GM12865 (cell line): ENCODE measurements at regions not wholly inside any gene's neighbourhood (a gene's known extent, or its start where the extent isn't known, plus 50 kb on each side); places are given as distances from the start of the nearest gene placed in this dataset.

Experiments used
- DNase-seq: peaks from one replicate; pipeline ENCODE4 v3.0.0; 2010; ENCODE audit warnings: low read depth
- H3K4me3 ChIP-seq: 2 replicates; pipeline ENCODE4 v1.5.1; 2011; ENCODE audit warnings: mild to moderate bottlenecking, low read depth, low read length, control low read depth
- TF ChIP-seq, protein P1 (sequence below): IDR thresholded peaks from 2 replicates; pipeline ENCODE4 v1.5.1; 2011; ENCODE audit warnings: low read length, control low read depth, low read depth, inconsistent platforms; ENCODE audit not compliant: insufficient read depth; ENCODE audit errors: missing control alignments

DNA sequence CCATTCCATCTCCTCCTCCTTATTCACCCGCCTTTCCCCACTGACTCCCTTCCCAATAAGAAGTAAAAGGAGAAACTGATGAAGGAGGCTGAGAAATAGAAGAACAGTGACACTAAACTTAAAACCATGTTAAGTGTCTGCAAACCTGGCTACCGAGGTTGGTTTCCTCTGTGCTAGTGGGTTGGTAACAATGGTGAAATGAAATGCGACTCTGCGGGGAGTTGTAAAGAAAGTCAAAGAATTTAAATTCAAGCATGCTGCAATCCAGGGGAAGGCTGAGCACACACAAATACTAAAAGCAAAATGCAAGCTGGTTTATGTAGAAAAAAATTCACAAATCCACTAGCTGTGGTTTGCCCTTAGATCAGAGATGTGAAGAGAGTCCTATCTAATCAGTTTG, 155.2 kb upstream of the PDE10A start:
- DNase-seq: no peak
- H3K4me3 ChIP-seq: no peak overlapping the region
- TF ChIP-seq, protein P1, sequence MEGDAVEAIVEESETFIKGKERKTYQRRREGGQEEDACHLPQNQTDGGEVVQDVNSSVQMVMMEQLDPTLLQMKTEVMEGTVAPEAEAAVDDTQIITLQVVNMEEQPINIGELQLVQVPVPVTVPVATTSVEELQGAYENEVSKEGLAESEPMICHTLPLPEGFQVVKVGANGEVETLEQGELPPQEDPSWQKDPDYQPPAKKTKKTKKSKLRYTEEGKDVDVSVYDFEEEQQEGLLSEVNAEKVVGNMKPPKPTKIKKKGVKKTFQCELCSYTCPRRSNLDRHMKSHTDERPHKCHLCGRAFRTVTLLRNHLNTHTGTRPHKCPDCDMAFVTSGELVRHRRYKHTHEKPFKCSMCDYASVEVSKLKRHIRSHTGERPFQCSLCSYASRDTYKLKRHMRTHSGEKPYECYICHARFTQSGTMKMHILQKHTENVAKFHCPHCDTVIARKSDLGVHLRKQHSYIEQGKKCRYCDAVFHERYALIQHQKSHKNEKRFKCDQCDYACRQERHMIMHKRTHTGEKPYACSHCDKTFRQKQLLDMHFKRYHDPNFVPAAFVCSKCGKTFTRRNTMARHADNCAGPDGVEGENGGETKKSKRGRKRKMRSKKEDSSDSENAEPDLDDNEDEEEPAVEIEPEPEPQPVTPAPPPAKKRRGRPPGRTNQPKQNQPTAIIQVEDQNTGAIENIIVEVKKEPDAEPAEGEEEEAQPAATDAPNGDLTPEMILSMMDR: no peak

DNA sequence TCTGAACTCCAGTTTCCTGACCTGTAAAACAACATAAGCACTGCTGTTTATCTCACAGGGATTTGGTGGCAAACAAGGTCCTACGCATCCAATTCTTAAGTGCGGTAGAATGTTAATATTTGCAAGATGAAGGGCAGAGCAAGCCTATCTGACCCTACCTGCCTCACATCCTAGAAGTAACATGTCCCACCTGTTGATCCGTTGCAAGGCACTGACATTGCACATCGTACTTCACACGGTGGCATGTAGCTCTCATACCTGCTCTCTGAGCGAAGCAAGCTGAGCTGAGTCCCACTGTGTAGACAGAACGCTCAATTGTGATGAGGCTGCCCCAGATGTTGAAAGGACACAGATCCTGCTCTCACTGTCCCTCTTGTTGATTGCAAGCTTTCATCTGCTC, 154.7 kb upstream of the PDE10A start:
- TF ChIP-seq, protein P1: no peak
- no peak for DNase-seq
- H3K4me3 ChIP-seq: no peak overlapping the region

DNA sequence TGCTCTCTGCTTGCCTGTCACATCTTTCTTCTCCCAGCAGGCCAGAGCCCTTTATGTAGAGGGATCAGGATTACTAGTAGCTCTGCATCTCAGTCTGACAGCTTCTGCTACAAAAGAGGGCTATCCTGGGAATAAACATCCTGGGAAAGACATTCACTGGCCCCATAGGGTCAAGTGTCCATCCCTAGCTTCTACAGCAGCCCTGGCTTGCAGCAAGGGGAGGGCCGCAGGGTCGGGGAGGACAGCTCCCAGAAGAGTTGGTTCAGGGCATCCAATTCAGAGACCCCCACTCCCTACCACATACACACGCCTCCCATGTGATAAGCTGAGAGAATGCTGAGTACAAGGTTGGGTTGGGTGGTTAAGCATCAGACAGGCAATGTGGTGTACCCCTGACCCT, 154.1 kb upstream of the PDE10A start:
- TF ChIP-seq, protein P1: no peak

DNA sequence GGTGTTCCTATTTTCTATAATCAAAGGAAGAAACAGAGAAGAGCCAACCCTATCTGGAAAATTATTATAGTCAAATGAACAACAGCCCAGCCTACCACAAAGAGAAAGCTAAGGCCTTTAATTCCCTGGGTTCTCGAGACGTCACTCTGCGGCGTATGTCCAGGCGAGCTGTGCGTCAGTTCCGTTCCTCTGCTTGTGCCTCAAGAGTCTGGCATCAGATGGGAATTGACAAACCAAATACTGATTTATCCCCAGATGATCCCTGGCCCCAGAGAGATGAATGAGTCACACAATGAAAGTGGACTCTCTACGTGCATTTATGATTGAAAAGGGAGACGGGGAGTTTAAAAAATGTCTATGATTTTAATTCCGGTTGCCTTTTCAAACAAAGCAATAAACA, 151.6 kb upstream of the PDE10A start:
- DNase-seq: no peak
- TF ChIP-seq, protein P1: no peak
- H3K4me3 ChIP-seq: no peak overlapping the region

More for the DNA sequence above, 154.1 kb upstream of the PDE10A start:
- DNase-seq: no peak
- no peak overlapping the region for H3K4me3 ChIP-seq

DNA sequence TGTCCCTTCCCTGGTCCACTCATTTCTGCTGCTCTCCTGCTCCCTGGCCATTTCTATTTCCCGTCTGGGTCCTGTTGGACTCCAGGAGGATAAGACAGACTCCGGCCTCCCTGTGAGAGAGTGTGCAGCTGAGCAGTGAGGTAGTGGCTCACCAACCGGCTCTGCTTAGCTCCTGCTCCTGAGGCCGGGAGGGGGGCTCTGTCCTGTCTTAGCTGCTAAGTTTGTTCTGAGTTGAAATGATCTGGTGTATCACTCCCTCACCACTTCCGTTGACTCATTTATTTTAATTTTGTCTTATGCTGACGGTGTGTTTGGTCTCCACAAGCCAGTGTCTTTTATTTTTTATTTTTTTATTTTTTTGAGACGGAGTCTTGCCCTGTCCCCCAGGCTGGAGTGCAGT, 148.5 kb upstream of the PDE10A start:
- TF ChIP-seq, protein P1: no peak
- no peak overlapping the region for H3K4me3 ChIP-seq
- no peak for DNase-seq

DNA sequence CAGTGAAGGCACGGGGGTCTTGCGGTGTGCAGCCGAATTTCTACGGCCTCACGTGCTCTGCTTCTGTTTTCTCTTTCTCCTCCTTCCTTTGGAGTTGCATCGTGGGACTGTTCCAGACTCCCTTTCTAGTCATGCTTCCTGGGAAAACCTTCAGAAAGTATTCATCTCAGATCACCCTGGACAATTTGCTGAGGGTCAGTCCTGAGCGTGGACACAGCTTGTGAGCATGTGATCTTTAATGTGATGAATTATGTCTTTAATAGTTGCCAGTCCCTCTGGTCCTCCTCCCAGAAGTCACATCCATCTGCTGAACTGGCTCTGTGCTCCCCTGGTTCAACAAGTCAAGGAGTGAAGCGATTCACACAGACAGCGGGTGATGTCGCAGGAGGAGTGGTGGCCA, 145.0 kb upstream of the PDE10A start:
- TF ChIP-seq, protein P1: no peak
- H3K4me3 ChIP-seq: no peak overlapping the region
- DNase-seq: no peak

DNA sequence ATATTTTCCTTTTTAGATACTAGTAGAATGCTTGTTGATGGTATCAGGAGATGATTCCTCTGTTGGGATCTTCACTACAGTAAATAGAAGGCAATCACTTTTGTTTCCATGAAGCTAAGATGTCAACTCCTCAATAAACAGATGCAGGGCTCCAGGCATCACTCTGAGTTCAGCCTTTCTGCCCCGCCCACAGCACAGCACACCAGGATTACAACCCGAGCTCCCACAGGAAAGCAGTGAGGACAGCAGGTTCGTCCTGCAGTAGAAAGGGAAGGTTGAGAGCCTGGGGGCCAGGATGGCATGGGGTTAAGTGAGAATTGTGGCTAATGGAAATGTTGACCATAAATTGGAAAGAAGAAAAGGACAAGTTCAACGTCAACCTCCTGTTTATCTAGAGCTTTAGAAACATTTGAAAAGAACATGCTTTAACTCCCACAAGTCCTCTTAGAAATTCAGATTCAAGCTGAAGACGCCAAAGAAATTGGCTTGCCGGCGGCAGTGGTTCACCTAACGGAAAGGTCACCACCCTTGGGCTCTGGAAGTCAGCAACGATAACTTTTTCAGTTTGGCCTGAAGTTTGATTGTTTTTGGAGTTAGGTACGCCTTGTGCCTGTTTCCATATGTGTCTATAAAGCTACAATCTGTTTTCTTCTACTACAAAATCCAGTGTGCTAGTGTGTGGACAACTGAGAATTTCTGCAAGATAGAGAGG, 144.4 kb upstream of the PDE10A start:
- no peak for DNase-seq
- H3K4me3 ChIP-seq: no peak overlapping the region
- TF ChIP-seq, protein P1: no peak
